ENCODE measurements at regions not wholly inside any gene's neighbourhood (a gene's known extent, or its start where the extent isn't known, plus 50 kb on each side); places are given as distances from the start of the nearest gene placed in this dataset.

DNA sequence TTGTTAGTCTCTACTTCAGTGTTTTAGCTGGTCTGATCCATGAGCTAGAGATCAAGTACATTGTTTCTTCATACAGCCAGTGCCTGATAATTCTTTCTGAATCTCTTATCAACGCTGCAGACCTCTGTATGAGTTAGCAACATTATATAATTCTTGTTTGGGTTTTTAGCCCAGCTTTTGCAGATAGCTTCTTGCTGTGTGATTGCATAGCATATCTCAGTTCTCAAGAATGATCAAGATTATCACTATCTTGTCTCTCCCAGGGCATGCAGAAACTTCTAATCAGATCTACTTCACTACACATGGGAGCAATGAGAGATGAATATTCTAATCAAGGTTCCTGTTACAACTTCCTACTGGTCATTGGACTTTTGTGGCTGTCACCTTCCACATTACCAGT is 158.3 kb downstream of the FAM174A start:
- no peak for FAIRE-seq
- no peaks in the 10 kb centered on the region for H3K27me3 Mint-ChIP-seq (ENCODE audit: low read depth, unreplicated experiment)

GRCh38 chr5:100694100-100694499 is 158.9 kb downstream of the FAM174A start:
- H3K79me2 ChIP-seq (ENCODE audit: insufficient read depth, low read length) = no peaks in the 10 kb centered on the region
- no peaks in the 10 kb centered on the region for H3K9me3 Mint-ChIP-seq (ENCODE audit: unreplicated experiment)
- no peak for DNase-seq (ENCODE audit: low read depth)
- H3K4me3 Mint-ChIP-seq (ENCODE audit: unreplicated experiment) = no peak overlapping the region
- H3K4me1 ChIP-seq (ENCODE audit: insufficient read depth, low read length) = no peaks in the 10 kb centered on the region
- H3K36me3 Mint-ChIP-seq (ENCODE audit: low read depth, unreplicated experiment) = no peaks in the 10 kb centered on the region
- H3K27me3 ChIP-seq (ENCODE audit: insufficient read depth, low read length) = no peaks in the 10 kb centered on the region
- H3K36me3 ChIP-seq (ENCODE audit: insufficient read depth, low read length) = no peaks in the 10 kb centered on the region
- H3K27ac ChIP-seq (ENCODE audit: low read depth, low read length) = no peak overlapping the region
- no peak overlapping the region for H3K27ac Mint-ChIP-seq (ENCODE audit: unreplicated experiment)
- no peak overlapping the region for H3K4me3 ChIP-seq (ENCODE audit: insufficient read depth, low read depth, low read length)
- no peak overlapping the region for H3K9ac ChIP-seq (ENCODE audit: low read length)
- H3K4me2 ChIP-seq (ENCODE audit: low read length) = no peak overlapping the region
- no peak overlapping the region for H2AFZ ChIP-seq (ENCODE audit: low read depth, low read length)
- no peaks in the 10 kb centered on the region for H3K27me3 Mint-ChIP-seq (ENCODE audit: low read depth, unreplicated experiment)
- no peaks in the 10 kb centered on the region for H3K9me3 ChIP-seq (ENCODE audit: insufficient read depth, low read depth, low read length)
- FAIRE-seq = no peak
- TF ChIP-seq, protein P1, sequence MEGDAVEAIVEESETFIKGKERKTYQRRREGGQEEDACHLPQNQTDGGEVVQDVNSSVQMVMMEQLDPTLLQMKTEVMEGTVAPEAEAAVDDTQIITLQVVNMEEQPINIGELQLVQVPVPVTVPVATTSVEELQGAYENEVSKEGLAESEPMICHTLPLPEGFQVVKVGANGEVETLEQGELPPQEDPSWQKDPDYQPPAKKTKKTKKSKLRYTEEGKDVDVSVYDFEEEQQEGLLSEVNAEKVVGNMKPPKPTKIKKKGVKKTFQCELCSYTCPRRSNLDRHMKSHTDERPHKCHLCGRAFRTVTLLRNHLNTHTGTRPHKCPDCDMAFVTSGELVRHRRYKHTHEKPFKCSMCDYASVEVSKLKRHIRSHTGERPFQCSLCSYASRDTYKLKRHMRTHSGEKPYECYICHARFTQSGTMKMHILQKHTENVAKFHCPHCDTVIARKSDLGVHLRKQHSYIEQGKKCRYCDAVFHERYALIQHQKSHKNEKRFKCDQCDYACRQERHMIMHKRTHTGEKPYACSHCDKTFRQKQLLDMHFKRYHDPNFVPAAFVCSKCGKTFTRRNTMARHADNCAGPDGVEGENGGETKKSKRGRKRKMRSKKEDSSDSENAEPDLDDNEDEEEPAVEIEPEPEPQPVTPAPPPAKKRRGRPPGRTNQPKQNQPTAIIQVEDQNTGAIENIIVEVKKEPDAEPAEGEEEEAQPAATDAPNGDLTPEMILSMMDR (IDR thresholded peaks at IDR 0.05; ENCODE audit: insufficient read depth, low read depth, low read length) = no peak
- TF ChIP-seq EZH2 (IDR thresholded peaks at IDR 0.05; ENCODE audit: insufficient read depth, low read length) = no peak
- H4K20me1 ChIP-seq (ENCODE audit: insufficient read depth, low read length) = no peaks in the 10 kb centered on the region
- peaks cover 6% of the 10 kb centered on the region for H3K4me1 Mint-ChIP-seq (ENCODE audit: low read depth, unreplicated experiment)

More for the DNA sequence above, 158.3 kb downstream of the FAM174A start:
- TF ChIP-seq EZH2 (IDR thresholded peaks at IDR 0.05; ENCODE audit: insufficient read depth, low read length) = no peak
- TF ChIP-seq, protein P1 (IDR thresholded peaks at IDR 0.05; ENCODE audit: insufficient read depth, low read depth, low read length) = no peak
- no peak overlapping the region for H3K27ac ChIP-seq (ENCODE audit: low read depth, low read length)
- H3K4me1 Mint-ChIP-seq (ENCODE audit: low read depth, unreplicated experiment) = peaks cover 6% of the 10 kb centered on the region
- no peaks in the 10 kb centered on the region for H3K9me3 ChIP-seq (ENCODE audit: insufficient read depth, low read depth, low read length)
- H3K4me3 Mint-ChIP-seq (ENCODE audit: unreplicated experiment) = no peak overlapping the region
- no peak overlapping the region for H2AFZ ChIP-seq (ENCODE audit: low read depth, low read length)
- no peak overlapping the region for H3K4me2 ChIP-seq (ENCODE audit: low read length)
- H3K4me1 ChIP-seq (ENCODE audit: insufficient read depth, low read length) = no peaks in the 10 kb centered on the region
- no peaks in the 10 kb centered on the region for H4K20me1 ChIP-seq (ENCODE audit: insufficient read depth, low read length)
- H3K9me3 Mint-ChIP-seq (ENCODE audit: unreplicated experiment) = no peaks in the 10 kb centered on the region
- no peaks in the 10 kb centered on the region for H3K27me3 ChIP-seq (ENCODE audit: insufficient read depth, low read length)
- H3K79me2 ChIP-seq (ENCODE audit: insufficient read depth, low read length) = no peaks in the 10 kb centered on the region
- no peak for DNase-seq (ENCODE audit: low read depth)
- H3K9ac ChIP-seq (ENCODE audit: low read length) = no peak overlapping the region
- no peaks in the 10 kb centered on the region for H3K36me3 ChIP-seq (ENCODE audit: insufficient read depth, low read length)
- H3K36me3 Mint-ChIP-seq (ENCODE audit: low read depth, unreplicated experiment) = no peaks in the 10 kb centered on the region
- no peak overlapping the region for H3K27ac Mint-ChIP-seq (ENCODE audit: unreplicated experiment)
- no peak overlapping the region for H3K4me3 ChIP-seq (ENCODE audit: insufficient read depth, low read depth, low read length)

DNA sequence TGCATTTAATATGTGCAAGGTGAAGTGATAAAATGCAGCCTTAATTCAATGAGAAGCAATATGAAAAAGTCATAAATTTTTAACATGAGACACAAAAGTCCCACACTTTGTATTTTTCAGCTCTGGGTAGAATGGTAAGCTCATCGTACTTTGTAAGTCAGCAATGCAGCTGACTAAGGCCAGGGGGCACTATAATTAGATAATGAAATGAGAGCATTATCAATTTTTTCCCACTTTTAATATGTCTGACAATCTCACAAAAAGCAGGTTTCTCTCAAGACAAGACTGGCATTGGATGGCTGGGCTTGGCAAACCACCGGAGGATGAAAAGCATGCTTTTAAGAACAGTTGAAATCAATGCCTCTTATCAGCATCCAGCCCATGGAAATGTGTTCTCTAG is 162.8 kb downstream of the FAM174A start:
- Histone ChIP-seq H4K20me1 (ENCODE audit: insufficient read depth, low read length) (no peaks in the 10 kb centered on the region), H3K36me3 (ENCODE audit: insufficient read depth, low read length) (no peaks in the 10 kb centered on the region), H3K79me2 (ENCODE audit: insufficient read depth, low read length) (no peaks in the 10 kb centered on the region), H3K27ac (ENCODE audit: low read depth, low read length) (no peak overlapping the region), H3K4me2 (ENCODE audit: low read length) (no peak overlapping the region), H3K9ac (ENCODE audit: low read length) (no peak overlapping the region), H3K9me3 (ENCODE audit: insufficient read depth, low read depth, low read length) (no peaks in the 10 kb centered on the region), H2AFZ (ENCODE audit: low read depth, low read length) (no peak overlapping the region), H3K4me1 (ENCODE audit: insufficient read depth, low read length) (no peaks in the 10 kb centered on the region), H3K27me3 (ENCODE audit: insufficient read depth, low read length) (no peaks in the 10 kb centered on the region), H3K4me3 (ENCODE audit: insufficient read depth, low read depth, low read length) (no peak overlapping the region)
- no peaks in the 10 kb centered on the region for H3K27me3 Mint-ChIP-seq (ENCODE audit: low read depth, unreplicated experiment)
- DNase-seq (ENCODE audit: low read depth) (no peak), FAIRE-seq (no peak)
- H3K36me3 Mint-ChIP-seq (ENCODE audit: low read depth, unreplicated experiment) = no peaks in the 10 kb centered on the region
- TF ChIP-seq EZH2 (IDR thresholded peaks at IDR 0.05; ENCODE audit: insufficient read depth, low read length) = no peak
- TF ChIP-seq, protein P1 (IDR thresholded peaks at IDR 0.05; ENCODE audit: insufficient read depth, low read depth, low read length) = no peak
- H3K4me3 Mint-ChIP-seq (ENCODE audit: unreplicated experiment) = no peak overlapping the region
- no peaks in the 10 kb centered on the region for H3K9me3 Mint-ChIP-seq (ENCODE audit: unreplicated experiment)
- no peaks in the 10 kb centered on the region for H3K4me1 Mint-ChIP-seq (ENCODE audit: low read depth, unreplicated experiment)
- H3K27ac Mint-ChIP-seq (ENCODE audit: unreplicated experiment) = no peak overlapping the region
